Tibial nerve (tissue), 4 donors: ENCODE measurements at regions not wholly inside any gene's neighbourhood (a gene's known extent, or its start where the extent isn't known, plus 50 kb on each side); places are given as distances from the start of the nearest gene placed in this dataset.

Source experiments
- DNase-seq, 2 donors: peaks; one replicate each; pipeline ENCODE4 v3.0.0-alpha.2; 2019; ENCODE audit warnings: low spot score in 2 of 2
- H3K27ac ChIP-seq, 4 donors: fragments of 200-600 bp; sonication (generic) in 3 of 4; one replicate each; pipeline ENCODE4 v1.5.1; 2017 to 2019; ENCODE audit warnings: mild to moderate bottlenecking in 1 of 4
- H3K27me3 ChIP-seq, 2 donors: fragments of 200-600 bp; sonication (generic) in 1 of 2; one replicate each; pipeline versions ENCODE4 v1.5.1 to v1.6.0; 2017 to 2019
- H3K36me3 ChIP-seq, 3 donors: fragments of 200-600 bp; sonication (generic); one replicate each; pipeline ENCODE4 v1.5.1; 2018 to 2019
- H3K4me1 ChIP-seq, 4 donors: fragments of 200-600 bp; sonication (generic) in 3 of 4; one replicate each; pipeline ENCODE4 v1.5.1; 2017 to 2019
- H3K4me3 ChIP-seq, 4 donors: fragments of 200-600 bp; sonication (generic) in 3 of 4; one replicate each; pipeline ENCODE4 v1.5.1; 2017 to 2019; ENCODE audit warnings: mild to moderate bottlenecking in 1 of 4, moderate library complexity in 1 of 4
- H3K9me3 ChIP-seq, 4 donors: fragments of 200-600 bp; sonication (generic) in 3 of 4; one replicate each; pipeline ENCODE4 v1.5.1; 2017 to 2019
- CTCF ChIP-seq, 5 experiments: fragments of 200-600 bp in 3 of 5; fragments of 450-650 bp in 2 of 5; sonication (generic) in 3 of 5; IDR thresholded peaks; one replicate each; pipeline ENCODE4 v1.5.1; 2016 to 2019; ENCODE audit warnings: antibody characterized with exemption in 5 of 5, mild to moderate bottlenecking in 3 of 5, moderate library complexity in 2 of 5
- EP300 ChIP-seq, 2 donors: sonication (generic); formaldehyde crosslinking; IDR thresholded peaks; one replicate each; pipeline ENCODE4 v1.6.1; 2017; ENCODE audit warnings: antibody characterized with exemption in 2 of 2, mild to moderate bottlenecking in 1 of 2
- POLR2A ChIP-seq, 2 donors: fragments of 450-650 bp; IDR thresholded peaks; one replicate each; pipeline ENCODE4 v1.6.1; 2017; ENCODE audit warnings: antibody characterized with exemption in 2 of 2, mild to moderate bottlenecking in 2 of 2, moderate library complexity in 2 of 2
- WGBS, 2 donors: methylation state at CpG; one replicate each; pipeline ENCODE4 v1.1.5; 2018; 5-methylcytosine and 5-hydroxymethylcytosine counted together

GRCh38 chr6:112640891-112641290 is 293.8 kb downstream of the RFPL4B start:
- no peaks in the 10 kb centered on the region for H3K4me1 ChIP-seq
- 28 to 39% methylated on average over 2 of the region's 2 CpGs for WGBS, 2 donors
- no peak for DNase-seq
- TF ChIP-seq EP300 (IDR thresholded peaks at IDR 0.05) = no peak
- TF ChIP-seq POLR2A (IDR thresholded peaks at IDR 0.05) = no peak
- no peak for TF ChIP-seq CTCF (IDR thresholded peaks at IDR 0.05)
- no peak overlapping the region for H3K4me3 ChIP-seq
- no peaks in the 10 kb centered on the region for H3K36me3 ChIP-seq
- no peak overlapping the region for H3K27ac ChIP-seq
- no peaks in the 10 kb centered on the region for H3K27me3 ChIP-seq
- no peaks in the 10 kb centered on the region for H3K9me3 ChIP-seq

DNA sequence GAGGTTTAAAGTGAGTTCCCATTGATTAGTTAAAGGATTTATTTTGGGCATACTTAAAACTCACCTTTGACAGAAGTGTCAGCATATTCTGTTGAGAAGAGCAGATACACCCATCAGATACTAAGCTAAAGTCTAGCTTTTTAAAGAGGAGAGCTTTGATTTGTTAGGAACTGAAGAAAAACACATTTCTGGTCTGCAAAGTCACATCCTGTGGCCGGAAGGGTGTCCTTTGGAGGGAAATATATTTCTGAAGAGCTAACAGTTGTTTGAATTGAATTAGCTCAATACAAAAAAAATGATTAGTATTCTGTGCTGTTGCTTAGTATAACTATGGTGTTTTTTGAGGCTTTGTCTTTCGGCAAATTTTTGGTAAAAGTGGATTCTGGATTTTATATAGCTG is 302.7 kb downstream of the RFPL4B start:
- Histone ChIP-seq H3K9me3 (no peaks in the 10 kb centered on the region), H3K27ac (no peak overlapping the region), H3K36me3 (no peaks in the 10 kb centered on the region), H3K4me3 (no peak overlapping the region), H3K4me1 (no peaks in the 10 kb centered on the region), H3K27me3 (no peaks in the 10 kb centered on the region)
- WGBS, 2 donors = 81 to 82% methylated on average over 2 of the region's 2 CpGs
- no peak for DNase-seq
- TF ChIP-seq EP300 (IDR thresholded peaks at IDR 0.05) (no peak), POLR2A (IDR thresholded peaks at IDR 0.05) (no peak), CTCF (IDR thresholded peaks at IDR 0.05) (no peak)

DNA sequence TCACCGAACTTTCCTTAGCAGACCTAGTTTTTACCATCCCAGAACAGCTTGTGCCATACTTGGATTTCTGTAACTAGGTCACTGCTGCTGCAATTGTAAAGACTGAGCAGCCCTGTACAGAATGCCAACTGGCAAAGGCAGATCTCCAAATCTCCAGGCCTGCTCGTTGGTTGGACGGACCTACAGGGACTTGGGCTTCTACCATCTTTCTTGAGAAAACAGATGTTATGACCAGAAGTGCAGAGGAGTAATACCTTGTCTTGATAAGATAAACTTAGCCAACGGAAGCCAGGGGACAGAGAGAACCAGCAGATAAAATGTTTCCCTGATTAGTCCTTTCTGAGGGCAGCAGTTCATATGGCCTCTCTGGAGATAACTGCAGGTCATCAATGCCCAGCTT is 304.1 kb downstream of the RFPL4B start:
- no peak overlapping the region for H3K27ac ChIP-seq
- no peaks in the 10 kb centered on the region for H3K4me1 ChIP-seq
- TF ChIP-seq POLR2A (IDR thresholded peaks at IDR 0.05) (no peak), CTCF (IDR thresholded peaks at IDR 0.05) (no peak), EP300 (IDR thresholded peaks at IDR 0.05) (no peak)
- no peaks in the 10 kb centered on the region for H3K27me3 ChIP-seq
- H3K36me3 ChIP-seq = no peaks in the 10 kb centered on the region
- H3K4me3 ChIP-seq = no peak overlapping the region
- no peaks in the 10 kb centered on the region for H3K9me3 ChIP-seq
- WGBS, 2 donors = 75 to 83% methylated on average over 4 of the region's 4 CpGs
- no peak for DNase-seq

- TF ChIP-seq CTCF (IDR thresholded peaks at IDR 0.05) (no peak), POLR2A (IDR thresholded peaks at IDR 0.05) (no peak), EP300 (IDR thresholded peaks at IDR 0.05) (no peak)
- Histone ChIP-seq H3K27me3 (no peaks in the 10 kb centered on the region), H3K36me3 (no peaks in the 10 kb centered on the region), H3K9me3 (no peaks in the 10 kb centered on the region), H3K27ac (no peak overlapping the region), H3K4me3 (no peak overlapping the region), H3K4me1 (no peaks in the 10 kb centered on the region)
- DNase-seq = no peak
Measured at GRCh38 chr6:112659912-112660311, 312.8 kb downstream of the RFPL4B start.

- no peaks in the 10 kb centered on the region for H3K9me3 ChIP-seq
- TF ChIP-seq EP300 (IDR thresholded peaks at IDR 0.05) (no peak), POLR2A (IDR thresholded peaks at IDR 0.05) (no peak), CTCF (IDR thresholded peaks at IDR 0.05) (no peak)
Measured at GRCh38 chr6:112660626-112661025, 313.5 kb downstream of the RFPL4B start.

More at GRCh38 chr6:112660626-112661025, 313.5 kb downstream of the RFPL4B start:
- Histone ChIP-seq H3K27me3 (no peaks in the 10 kb centered on the region), H3K36me3 (no peaks in the 10 kb centered on the region), H3K4me3 (no peak overlapping the region), H3K27ac (no peak overlapping the region), H3K4me1 (no peaks in the 10 kb centered on the region)
- WGBS, 2 donors = 82 to 86% methylated on average over 2 of the region's 2 CpGs
- DNase-seq = no peak
